ENCODE measurements at regions not wholly inside any gene's neighbourhood (a gene's known extent, or its start where the extent isn't known, plus 50 kb on each side); places are given as distances from the start of the nearest gene placed in this dataset.

DNA sequence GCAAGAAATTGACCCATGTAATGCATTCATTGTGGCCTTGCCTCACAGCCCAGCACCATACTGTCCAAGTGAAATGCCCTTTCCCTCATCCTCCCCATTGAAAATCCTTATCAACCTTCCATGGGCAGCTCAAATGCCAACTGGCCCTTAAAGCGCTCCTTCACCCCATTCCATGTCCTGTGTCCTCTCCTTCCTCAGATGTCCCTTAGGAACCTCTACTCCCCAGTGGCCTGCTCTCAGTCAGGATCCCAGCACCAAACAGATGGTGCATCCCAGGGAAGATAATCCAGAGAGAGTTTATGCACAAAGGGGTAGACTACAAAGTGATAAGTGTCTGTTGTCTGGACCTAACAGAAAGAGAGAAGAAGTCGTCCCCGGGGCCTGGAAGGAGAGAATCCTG is 407.4 kb upstream of the ZNF507 start:
- H3K9me2 ChIP-seq (replicated peaks; ENCODE audit: insufficient read depth, low read length), result no peaks in the 10 kb centered on the region
- peaks cover 20% of the 10 kb centered on the region; the same call in 1 of the 2 replicates for H3K27me3 ChIP-seq (replicated peaks; ENCODE audit: insufficient read depth, low read length)
- no peaks in the 10 kb centered on the region for H3K79me2 ChIP-seq (ENCODE audit: low read length)
- no peaks in the 10 kb centered on the region for H3K36me3 ChIP-seq (replicated peaks; ENCODE audit: insufficient read depth, low read length)
- no peaks in the 10 kb centered on the region for H3K9me3 ChIP-seq (replicated peaks; ENCODE audit: insufficient read depth, low read length)
- H3K9ac ChIP-seq (ENCODE audit: low read length), result no peak overlapping the region
- no peak overlapping the region for H3K4me3 ChIP-seq (ENCODE audit: low read length)
- no peaks in the 10 kb centered on the region for H4K20me1 ChIP-seq (ENCODE audit: insufficient read depth, low read length)
- DNase-seq, result no peak
- no peaks in the 10 kb centered on the region for H3K4me1 ChIP-seq (ENCODE audit: low read length)
- H2AFZ ChIP-seq (ENCODE audit: low read length), result no peak overlapping the region
- TF ChIP-seq, protein P1, sequence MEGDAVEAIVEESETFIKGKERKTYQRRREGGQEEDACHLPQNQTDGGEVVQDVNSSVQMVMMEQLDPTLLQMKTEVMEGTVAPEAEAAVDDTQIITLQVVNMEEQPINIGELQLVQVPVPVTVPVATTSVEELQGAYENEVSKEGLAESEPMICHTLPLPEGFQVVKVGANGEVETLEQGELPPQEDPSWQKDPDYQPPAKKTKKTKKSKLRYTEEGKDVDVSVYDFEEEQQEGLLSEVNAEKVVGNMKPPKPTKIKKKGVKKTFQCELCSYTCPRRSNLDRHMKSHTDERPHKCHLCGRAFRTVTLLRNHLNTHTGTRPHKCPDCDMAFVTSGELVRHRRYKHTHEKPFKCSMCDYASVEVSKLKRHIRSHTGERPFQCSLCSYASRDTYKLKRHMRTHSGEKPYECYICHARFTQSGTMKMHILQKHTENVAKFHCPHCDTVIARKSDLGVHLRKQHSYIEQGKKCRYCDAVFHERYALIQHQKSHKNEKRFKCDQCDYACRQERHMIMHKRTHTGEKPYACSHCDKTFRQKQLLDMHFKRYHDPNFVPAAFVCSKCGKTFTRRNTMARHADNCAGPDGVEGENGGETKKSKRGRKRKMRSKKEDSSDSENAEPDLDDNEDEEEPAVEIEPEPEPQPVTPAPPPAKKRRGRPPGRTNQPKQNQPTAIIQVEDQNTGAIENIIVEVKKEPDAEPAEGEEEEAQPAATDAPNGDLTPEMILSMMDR (IDR thresholded peaks at IDR 0.05; ENCODE audit: low read length), result no peak
- TF ChIP-seq EZH2 (optimal IDR thresholded peaks at IDR 0.05; ENCODE audit: low read depth, low read length) (no peak), EZH2phosphoT487 (IDR thresholded peaks at IDR 0.05; ENCODE audit: low read length) (no peak)
- no peaks in the 10 kb centered on the region for H3F3A ChIP-seq (ENCODE audit: insufficient read depth, low read length)
- no peak overlapping the region for H3K27ac ChIP-seq (ENCODE audit: low read length)
- no peak overlapping the region for H3K4me2 ChIP-seq (ENCODE audit: low read depth, low read length)

DNA sequence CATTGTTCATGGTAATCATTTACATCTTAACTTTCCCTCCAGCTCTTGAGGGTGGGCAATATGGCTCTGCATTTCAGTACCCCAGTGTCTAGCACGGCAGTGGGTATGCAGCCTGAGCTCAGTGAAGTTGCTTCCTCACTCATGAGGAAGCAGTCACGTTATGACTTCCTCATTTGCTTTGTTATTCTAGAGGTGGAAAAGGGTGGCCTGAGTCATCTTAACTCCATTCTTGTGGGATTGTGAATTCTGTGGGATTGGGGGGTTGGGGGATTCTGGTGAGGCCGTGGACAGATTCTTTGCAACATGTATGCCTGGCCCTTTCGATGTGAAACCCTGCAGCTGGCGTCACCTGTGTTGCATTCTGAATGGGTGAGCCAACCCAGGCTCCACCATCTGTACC is 406.7 kb upstream of the ZNF507 start:
- no peaks in the 10 kb centered on the region for H3K9me2 ChIP-seq (replicated peaks; ENCODE audit: insufficient read depth, low read length)
- H3K27me3 ChIP-seq (replicated peaks; ENCODE audit: insufficient read depth, low read length), result peaks cover 26% of the 10 kb centered on the region; the same call in 1 of the 2 replicates
- no peaks in the 10 kb centered on the region for H3K79me2 ChIP-seq (ENCODE audit: low read length)
- H3K27ac ChIP-seq (ENCODE audit: low read length), result no peak overlapping the region
- no peak overlapping the region for H3K9ac ChIP-seq (ENCODE audit: low read length)
- H3F3A ChIP-seq (ENCODE audit: insufficient read depth, low read length), result no peaks in the 10 kb centered on the region
- H3K36me3 ChIP-seq (replicated peaks; ENCODE audit: insufficient read depth, low read length), result no peaks in the 10 kb centered on the region
- DNase-seq, result no peak
- no peaks in the 10 kb centered on the region for H3K4me1 ChIP-seq (ENCODE audit: low read length)
- TF ChIP-seq EZH2 (optimal IDR thresholded peaks at IDR 0.05; ENCODE audit: low read depth, low read length) (no peak), EZH2phosphoT487 (IDR thresholded peaks at IDR 0.05; ENCODE audit: low read length) (no peak)
- TF ChIP-seq, protein P1 (IDR thresholded peaks at IDR 0.05; ENCODE audit: low read length), result no peak
- H3K9me3 ChIP-seq (replicated peaks; ENCODE audit: insufficient read depth, low read length), result no peaks in the 10 kb centered on the region
- no peaks in the 10 kb centered on the region for H4K20me1 ChIP-seq (ENCODE audit: insufficient read depth, low read length)
- no peak overlapping the region for H2AFZ ChIP-seq (ENCODE audit: low read length)
- no peak overlapping the region for H3K4me3 ChIP-seq (ENCODE audit: low read length)
- H3K4me2 ChIP-seq (ENCODE audit: low read depth, low read length), result no peak overlapping the region

DNA sequence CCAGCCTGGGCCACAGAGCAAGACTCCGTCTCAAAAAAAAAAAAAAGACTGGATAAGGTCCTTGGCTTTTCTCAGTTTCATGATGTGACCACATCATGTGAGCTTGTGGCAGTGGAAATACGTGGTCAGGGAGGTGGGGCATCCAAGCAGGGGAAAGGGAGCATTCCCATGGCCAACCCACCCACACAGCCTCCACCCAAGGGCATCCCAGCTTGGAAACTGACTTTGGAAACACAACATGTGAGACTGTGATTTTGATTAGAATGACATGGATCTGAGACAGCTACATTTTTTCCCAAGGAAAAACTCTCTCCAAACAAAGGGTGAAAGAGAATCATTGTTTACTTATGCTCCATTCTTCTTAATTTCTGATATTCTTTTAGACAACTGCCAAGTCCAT is 405.0 kb upstream of the ZNF507 start:
- Histone ChIP-seq H2AFZ (ENCODE audit: low read length) (no peak overlapping the region), H3K79me2 (ENCODE audit: low read length) (no peaks in the 10 kb centered on the region), H4K20me1 (ENCODE audit: insufficient read depth, low read length) (no peaks in the 10 kb centered on the region), H3K4me2 (ENCODE audit: low read depth, low read length) (no peak overlapping the region), H3K4me1 (ENCODE audit: low read length) (no peaks in the 10 kb centered on the region), H3K9ac (ENCODE audit: low read length) (no peak overlapping the region), H3F3A (ENCODE audit: insufficient read depth, low read length) (no peaks in the 10 kb centered on the region), H3K27me3 (replicated peaks; ENCODE audit: insufficient read depth, low read length) (peaks cover 39% of the 10 kb centered on the region; the same call in 1 of the 2 replicates), H3K9me3 (replicated peaks; ENCODE audit: insufficient read depth, low read length) (no peaks in the 10 kb centered on the region), H3K4me3 (ENCODE audit: low read length) (no peak overlapping the region), H3K27ac (ENCODE audit: low read length) (no peak overlapping the region), H3K36me3 (replicated peaks; ENCODE audit: insufficient read depth, low read length) (no peaks in the 10 kb centered on the region), H3K9me2 (replicated peaks; ENCODE audit: insufficient read depth, low read length) (no peaks in the 10 kb centered on the region)
- TF ChIP-seq EZH2phosphoT487 (IDR thresholded peaks at IDR 0.05; ENCODE audit: low read length) (no peak), EZH2 (optimal IDR thresholded peaks at IDR 0.05; ENCODE audit: low read depth, low read length) (no peak)
- TF ChIP-seq, protein P1 (IDR thresholded peaks at IDR 0.05; ENCODE audit: low read length), result no peak
- DNase-seq, result no peak

All from MM.1S (cell line).